A673 (cell line): ENCODE measurements at regions not wholly inside any gene's neighbourhood (a gene's known extent, or its start where the extent isn't known, plus 50 kb on each side); places are given as distances from the start of the nearest gene placed in this dataset.

ENCODE experiments used
- BruUV-seq: library from RNA; stranded (reverse); fragments of 400-500 nt; replicated peaks from 2 replicates; lab custom pipeline; 2021; lab: Mats Ljungman, UMichigan
- CTCF ChIA-PET: fragments of 300-600 bp; sonication (Branson Sonifier 250); formaldehyde crosslinking; loops from one replicate; lab custom pipeline; 2022; ENCODE audit warnings: antibody characterized with exemption; lab: Charles Lee
- POLR2A ChIA-PET: fragments of 300-600 bp; sonication (Branson Sonifier 250); formaldehyde crosslinking; loops from one replicate; lab custom pipeline; 2022; ENCODE audit warnings: antibody characterized with exemption; ENCODE audit not compliant: low non-redundant PET; lab: Charles Lee
- DNase-seq: peaks from one replicate; pipeline ENCODE4 v3.0.0-alpha.2; 2015; ENCODE audit warnings: low spot score
- H3K27ac ChIP-seq: fragments of 200-600 bp; sonication (generic); 2 replicates; pipeline ENCODE4 v1.5.1; 2016; ENCODE audit warnings: mixed run types, low read depth, mild to moderate bottlenecking, mixed read lengths, antibody characterized with exemption, low read length; ENCODE audit not compliant: poor library complexity, severe bottlenecking
- H3K27me3 ChIP-seq: fragments of 200-600 bp; sonication (generic); replicated peaks from 2 replicates; pipeline ENCODE4 v1.6.1; 2017; ENCODE audit warnings: mixed run types, low read depth, mild to moderate bottlenecking, mixed read lengths, antibody characterized with exemption, low read length; ENCODE audit not compliant: insufficient read depth, poor library complexity
- H3K36me3 ChIP-seq: fragments of 200-600 bp; sonication (generic); 2 replicates; pipeline ENCODE4 v1.6.1; 2016; ENCODE audit warnings: mixed run types, mild to moderate bottlenecking, mixed read lengths, antibody characterized with exemption, low read length; ENCODE audit not compliant: insufficient read depth, poor library complexity, severe bottlenecking
- H3K4me1 ChIP-seq: fragments of 200-600 bp; sonication (generic); 2 replicates; pipeline ENCODE4 v1.6.1; 2017; ENCODE audit warnings: mixed run types, mild to moderate bottlenecking, mixed read lengths, antibody characterized with exemption, low read length; ENCODE audit not compliant: insufficient read depth, poor library complexity, severe bottlenecking
- H3K4me3 ChIP-seq: fragments of 200-600 bp; sonication (generic); 2 replicates; pipeline ENCODE4 v1.5.1; 2016; ENCODE audit warnings: low read depth, mixed run types, mild to moderate bottlenecking, mixed read lengths, low read length; ENCODE audit not compliant: poor library complexity, severe bottlenecking
- H3K9me3 ChIP-seq: fragments of 200-600 bp; sonication (generic); 2 replicates; pipeline ENCODE4 v1.6.1; 2016; ENCODE audit warnings: mixed run types, low read depth, mild to moderate bottlenecking, mixed read lengths, antibody characterized with exemption, low read length; ENCODE audit not compliant: poor library complexity, severe bottlenecking
- CTCF ChIP-seq: fragments of 300-800, 200-600 bp; sonication (generic); conservative IDR thresholded peaks from 2 replicates; pipeline ENCODE4 v1.5.1; 2017; ENCODE audit warnings: low read depth, mild to moderate bottlenecking, antibody characterized with exemption, low read length, moderate library complexity, mixed read lengths
- EZH2 ChIP-seq: fragments of 200-600 bp; sonication (generic); IDR thresholded peaks from 2 replicates; pipeline ENCODE4 v1.6.1; 2017; ENCODE audit warnings: borderline replicate concordance, low read depth, mild to moderate bottlenecking, mixed read lengths, antibody characterized with exemption, low read length; ENCODE audit not compliant: poor library complexity, severe bottlenecking
- intact Hi-C: fragments of 100-400 bp; cut with micrococcal nuclease; formaldehyde crosslinking; loops from one replicate; pipeline ENCODE4 v1.10.0; 2022; ENCODE audit not compliant: unreplicated experiment

DNA sequence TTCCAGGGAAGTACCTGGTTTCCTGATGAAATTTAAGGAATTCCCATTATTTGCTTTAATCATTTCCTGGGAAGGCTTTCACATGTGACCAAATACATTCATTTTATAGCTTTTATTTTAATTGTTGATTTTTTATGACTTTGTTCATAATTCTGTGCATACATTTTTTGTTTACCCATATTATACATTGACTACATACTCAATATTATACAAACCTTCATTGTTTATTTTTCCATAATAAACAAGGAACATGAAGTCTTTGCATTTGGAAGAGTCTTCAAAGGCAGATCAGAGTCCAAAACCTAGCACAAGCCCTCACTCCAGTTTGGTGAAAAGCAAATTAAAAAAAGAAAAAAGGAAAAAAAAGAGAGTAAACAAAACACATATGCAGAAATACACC is 218.3 kb upstream of the NRIP1 start:
- Histone ChIP-seq H3K4me1 (no peaks in the 10 kb centered on the region), H3K36me3 (no peaks in the 10 kb centered on the region), H3K27me3 (no peaks in the 10 kb centered on the region), H3K27ac (no peak overlapping the region), H3K4me3 (no peak overlapping the region), H3K9me3 (no peaks in the 10 kb centered on the region)
- POLR2A ChIA-PET, result no interaction called here
- no TSS peak for BruUV-seq
- TF ChIP-seq CTCF (no peak), EZH2 (no peak)
- CTCF ChIA-PET, result no interaction called here
- intact Hi-C loops, result no loop called here
- DNase-seq, result no peak

DNA sequence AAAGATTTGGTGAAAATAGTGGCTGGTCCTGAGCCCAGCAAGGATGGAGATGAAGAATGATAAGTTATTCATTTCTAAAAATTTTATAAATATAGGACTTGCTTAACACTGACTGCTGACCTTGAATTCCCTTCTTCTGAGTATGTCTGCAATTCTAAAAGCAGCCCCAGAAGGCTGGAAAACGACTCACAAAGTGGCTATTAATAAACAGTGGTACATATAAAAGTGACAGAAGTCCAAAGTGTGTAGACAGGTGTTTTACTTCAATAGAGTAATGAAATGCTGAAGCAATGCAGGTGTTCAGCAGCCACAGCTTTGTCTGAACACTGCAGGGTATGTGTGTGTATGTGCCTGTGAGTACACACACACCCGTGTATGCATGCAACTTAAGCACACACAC is 219.0 kb upstream of the NRIP1 start:
- BruUV-seq, result no TSS peak
- H3K27me3 ChIP-seq, result no peaks in the 10 kb centered on the region
- intact Hi-C loops, result no loop called here
- H3K4me3 ChIP-seq, result no peak overlapping the region
- CTCF ChIA-PET, result no interaction called here
- H3K4me1 ChIP-seq, result no peaks in the 10 kb centered on the region
- POLR2A ChIA-PET, result no interaction called here
- no peak for DNase-seq
- H3K27ac ChIP-seq, result no peak overlapping the region
- H3K36me3 ChIP-seq, result no peaks in the 10 kb centered on the region
- no peaks in the 10 kb centered on the region for H3K9me3 ChIP-seq
- no peak for TF ChIP-seq CTCF
- no peak for TF ChIP-seq EZH2

- no peak for DNase-seq
- Histone ChIP-seq H3K4me1 (no peaks in the 10 kb centered on the region), H3K36me3 (no peaks in the 10 kb centered on the region), H3K9me3 (no peaks in the 10 kb centered on the region), H3K27ac (no peak overlapping the region), H3K4me3 (no peak overlapping the region), H3K27me3 (no peaks in the 10 kb centered on the region)
- ChIA-PET CTCF (no interaction called here), POLR2A (no interaction called here)
- no peak for TF ChIP-seq CTCF
- no peak for TF ChIP-seq EZH2
- no TSS peak for BruUV-seq
- intact Hi-C loops, result no loop called here
Measured at GRCh38 chr21:15285556-15285955, 220.8 kb upstream of the NRIP1 start.
